GM23248 (cell line): ENCODE measurements at regions not wholly inside any gene's neighbourhood (a gene's known extent, or its start where the extent isn't known, plus 50 kb on each side); places are given as distances from the start of the nearest gene placed in this dataset.

ENCODE experiments used
- EZH2 ChIP-seq: fragments of 200-600 bp; sonication (generic); IDR thresholded peaks from 2 replicates; pipeline ENCODE4 v1.6.1; 2018; ENCODE audit warnings: antibody characterized with exemption, mild to moderate bottlenecking; ENCODE audit not compliant: insufficient read depth, poor library complexity, severe bottlenecking
- EZH2phosphoT487 ChIP-seq: fragments of 200-600 bp; sonication (generic); IDR thresholded peaks from 2 replicates; pipeline ENCODE4 v1.6.1; 2018; ENCODE audit warnings: antibody characterized with exemption, moderate library complexity, mild to moderate bottlenecking, low read depth; ENCODE audit not compliant: insufficient read depth

DNA sequence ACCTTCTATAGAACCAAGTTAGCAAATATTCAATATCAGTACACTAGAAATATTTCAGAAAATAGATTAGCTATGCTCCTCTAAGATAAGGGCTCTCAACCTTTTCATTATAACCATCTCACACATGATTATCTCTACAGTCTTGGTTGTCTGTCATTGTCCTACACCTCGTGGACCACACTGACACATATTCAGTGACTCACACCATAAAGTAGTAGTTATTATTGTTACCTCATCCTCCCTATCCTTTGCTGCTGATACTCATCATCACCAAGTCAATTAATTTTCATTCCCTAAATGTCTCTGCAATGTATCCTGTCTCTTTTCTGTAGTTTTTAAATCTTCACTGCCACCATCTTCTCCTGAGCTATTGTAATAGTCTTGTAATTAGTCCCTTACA is 1309.2 kb upstream of the C9orf72 start:
- TF ChIP-seq EZH2phosphoT487 (no peak), EZH2 (no peak)
